ENCODE measurements at regions not wholly inside any gene's neighbourhood (a gene's known extent, or its start where the extent isn't known, plus 50 kb on each side); places are given as distances from the start of the nearest gene placed in this dataset.

DNA sequence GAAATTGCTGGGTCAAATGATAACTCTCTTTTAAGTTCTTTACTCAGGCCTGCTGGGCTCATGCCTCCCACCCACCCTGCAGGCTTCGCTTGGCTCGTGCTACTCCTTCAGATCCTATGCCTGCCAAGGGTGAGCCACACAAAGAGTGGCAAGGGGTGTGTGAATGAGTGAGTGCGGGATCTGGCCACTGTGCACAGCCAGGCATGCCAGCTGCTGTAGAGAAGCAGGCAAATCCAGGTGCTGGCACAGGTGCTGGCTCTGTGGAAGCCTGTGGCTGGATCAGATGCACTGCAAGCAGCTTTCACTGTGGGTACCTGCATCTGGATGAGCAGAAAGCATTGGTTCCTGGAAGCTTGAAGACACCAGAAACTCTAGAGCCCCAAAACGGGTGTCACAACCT is 1055.7 kb upstream of the EPHA6 start:
- no peak for DNase-seq (ENCODE audit: low spot score)
- in situ Hi-C loops (cut with MboI; ENCODE audit: low sequenced_read_pairs, unreplicated experiment), result no loop called here
- no peak for TF ChIP-seq CTCF (IDR thresholded peaks at IDR 0.05; ENCODE audit: borderline replicate concordance, control extremely low read depth, extremely low read depth, insufficient read depth, missing control alignments)

DNA sequence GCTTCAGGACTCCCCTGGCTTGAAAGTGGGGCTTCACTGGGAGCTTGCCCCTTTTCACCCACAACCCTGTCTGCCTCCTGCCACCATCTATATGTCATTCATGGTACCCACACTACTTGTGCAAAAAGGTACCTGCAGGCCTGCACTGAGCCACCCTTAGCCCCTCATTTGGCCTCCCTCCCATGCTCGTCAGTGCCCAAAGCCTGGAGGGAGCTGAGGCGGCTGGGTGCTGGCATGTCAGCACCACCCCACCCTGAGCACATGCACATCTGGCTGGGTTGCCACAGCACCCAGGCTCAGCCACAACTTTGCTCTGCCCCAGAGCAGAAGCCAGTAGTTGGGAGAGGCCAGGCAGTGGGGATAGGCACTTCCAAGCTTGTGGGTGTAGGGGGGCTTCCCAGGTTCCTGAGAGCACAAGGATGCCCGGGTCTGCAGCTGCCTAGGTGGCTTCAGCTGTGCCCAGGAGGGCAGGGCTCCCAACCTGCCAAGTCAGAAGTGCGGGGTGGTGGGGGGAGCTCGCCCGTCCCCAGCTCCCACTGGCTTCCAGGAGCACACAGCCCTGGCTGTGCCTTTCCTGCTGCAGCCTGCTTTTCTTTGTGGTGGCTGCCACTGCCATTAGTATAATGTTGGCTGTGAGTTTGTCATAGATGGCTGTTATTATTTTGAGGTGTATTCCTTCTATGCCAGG is 1054.6 kb upstream of the EPHA6 start:
- no peak for TF ChIP-seq CTCF (IDR thresholded peaks at IDR 0.05; ENCODE audit: borderline replicate concordance, control extremely low read depth, extremely low read depth, insufficient read depth, missing control alignments)
- in situ Hi-C loops (cut with MboI; ENCODE audit: low sequenced_read_pairs, unreplicated experiment), result no loop called here
- DNase-seq (ENCODE audit: low spot score), result no peak

GRCh38 chr3:95775486-95776094 is 1038.8 kb upstream of the EPHA6 start:
- in situ Hi-C loops (cut with MboI; ENCODE audit: low sequenced_read_pairs, unreplicated experiment), result no loop called here
- no peak for TF ChIP-seq CTCF (IDR thresholded peaks at IDR 0.05; ENCODE audit: borderline replicate concordance, control extremely low read depth, extremely low read depth, insufficient read depth, missing control alignments)
- DNase-seq (ENCODE audit: low spot score), result no peak

DNA sequence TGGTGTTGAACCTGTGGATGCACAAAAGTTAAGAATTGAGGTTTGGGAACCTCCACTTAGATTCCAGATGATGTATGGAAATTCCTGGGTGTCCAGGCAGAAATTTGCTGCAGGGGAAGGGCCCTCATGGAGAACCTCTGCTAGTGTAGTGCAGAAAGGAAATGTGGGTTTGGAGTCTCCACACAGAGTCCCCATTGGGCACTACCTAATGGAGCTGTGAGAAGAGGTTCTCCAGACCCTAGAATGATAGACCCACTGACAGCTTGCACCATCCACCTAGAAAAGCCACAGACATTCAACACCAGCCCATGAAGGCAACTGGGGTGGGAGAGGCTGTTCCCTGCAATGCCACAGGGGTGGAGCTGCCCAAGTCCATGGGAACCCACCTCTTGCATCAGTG is 1032.8 kb upstream of the EPHA6 start:
- TF ChIP-seq CTCF (IDR thresholded peaks at IDR 0.05; ENCODE audit: borderline replicate concordance, control extremely low read depth, extremely low read depth, insufficient read depth, missing control alignments), result no peak
- in situ Hi-C loops (cut with MboI; ENCODE audit: low sequenced_read_pairs, unreplicated experiment), result no loop called here
- DNase-seq (ENCODE audit: low spot score), result no peak

DNA sequence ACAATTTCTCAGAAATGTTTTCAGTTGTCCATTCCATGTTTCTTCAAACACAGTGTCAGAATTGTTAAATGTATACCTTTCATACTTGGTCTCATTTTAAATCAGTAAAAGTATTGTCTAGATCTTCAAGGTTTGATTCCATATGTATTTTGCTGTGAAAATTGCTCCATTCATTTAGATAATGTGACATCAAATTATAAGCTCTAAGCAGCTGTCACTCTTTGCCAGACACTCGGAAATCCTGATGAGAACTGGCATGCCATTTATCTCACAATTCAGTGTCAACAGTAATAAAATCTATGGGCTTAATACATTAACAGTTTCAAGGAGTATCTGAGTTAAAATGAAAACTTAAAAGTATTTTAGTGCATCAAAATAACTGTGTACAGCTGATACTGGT is 1025.3 kb upstream of the EPHA6 start:
- no peak for DNase-seq (ENCODE audit: low spot score)
- no peak for TF ChIP-seq CTCF (IDR thresholded peaks at IDR 0.05; ENCODE audit: borderline replicate concordance, control extremely low read depth, extremely low read depth, insufficient read depth, missing control alignments)
- in situ Hi-C loops (cut with MboI; ENCODE audit: low sequenced_read_pairs, unreplicated experiment), result no loop called here

DNA sequence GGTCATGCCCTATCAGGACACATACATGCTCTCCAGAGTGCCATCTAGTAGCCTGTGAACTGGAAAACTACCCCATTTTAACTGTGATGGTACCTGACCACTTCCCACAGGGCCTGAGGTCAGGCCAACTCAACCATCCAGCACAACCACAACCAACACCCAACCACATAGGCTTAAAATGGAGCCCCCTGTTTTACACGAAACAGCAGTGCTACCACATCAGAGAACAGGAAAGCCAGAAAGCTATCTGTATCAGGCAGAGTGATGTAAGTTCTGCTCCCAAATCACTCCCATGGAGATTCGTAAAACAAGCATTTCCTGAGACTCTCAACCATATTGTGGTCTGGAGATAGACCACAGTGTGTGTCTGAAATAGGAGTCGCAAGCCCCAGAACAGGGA is 1017.3 kb upstream of the EPHA6 start:
- no peak for TF ChIP-seq CTCF (IDR thresholded peaks at IDR 0.05; ENCODE audit: borderline replicate concordance, control extremely low read depth, extremely low read depth, insufficient read depth, missing control alignments)
- in situ Hi-C loops (cut with MboI; ENCODE audit: low sequenced_read_pairs, unreplicated experiment), result no loop called here
- no peak for DNase-seq (ENCODE audit: low spot score)
